ENCODE measurements at regions not wholly inside any gene's neighbourhood (a gene's known extent, or its start where the extent isn't known, plus 50 kb on each side); places are given as distances from the start of the nearest gene placed in this dataset.

- no peak for TF ChIP-seq POLR2A (IDR thresholded peaks at IDR 0.05)
- no peak for TF ChIP-seq CTCF (IDR thresholded peaks at IDR 0.05)
Observed at GRCh38 chr6:120411394-120411793, 922.9 kb downstream of the TBC1D32 start.
